ENCODE measurements at regions not wholly inside any gene's neighbourhood (a gene's known extent, or its start where the extent isn't known, plus 50 kb on each side); places are given as distances from the start of the nearest gene placed in this dataset.

GRCh38 chr1:82269431-82269830 lies 468.7 kb downstream of the ADGRL2 start:
- no peak overlapping the region for H2BK12ac ChIP-seq (ENCODE audit: low read length)
- H3K14ac ChIP-seq (ENCODE audit: low read length) = no peak overlapping the region
- H2BK15ac ChIP-seq (ENCODE audit: low read length) = no peak overlapping the region
- no peak overlapping the region for H4K8ac ChIP-seq (ENCODE audit: low read depth, low read length)
- H3K36me3 ChIP-seq (replicated peaks in 1 of 2; ENCODE audit: control insufficient read depth in 2 of 2, insufficient read depth in 2 of 2, low read length in 2 of 2) = no peaks in the 10 kb centered on the region
- no peak for DNase-seq (ENCODE audit: low spot score)
- no peak overlapping the region for H3K9ac ChIP-seq (ENCODE audit: low read depth, low read length, poor library complexity)
- WGBS, 2 donors (ENCODE audit: extremely low coverage in 2 of 2, insufficient read length in 2 of 2, insufficient replicate concordance in 1 of 2) = no CpG with 5 or more reads among the region's 5 CpGs
- H2BK5ac ChIP-seq (ENCODE audit: low read length) = no peak overlapping the region
- H3K9me3 ChIP-seq (replicated peaks in 1 of 2; ENCODE audit: control insufficient read depth in 2 of 2, insufficient read depth in 1 of 2, low read depth in 1 of 2, low read length in 2 of 2) = no peaks in the 10 kb centered on the region
- no peaks in the 10 kb centered on the region for H3K27me3 ChIP-seq (ENCODE audit: control insufficient read depth in 3 of 3, insufficient read depth in 3 of 3, low read depth in 1 of 3, low read length in 3 of 3)
- no peak overlapping the region for H3K27ac ChIP-seq (replicated peaks; ENCODE audit: low read length)
- no peaks in the 10 kb centered on the region for H3K79me1 ChIP-seq (ENCODE audit: low read depth, low read length)
- H3K23ac ChIP-seq (ENCODE audit: low read depth, low read length, poor library complexity) = no peak overlapping the region
- no peaks in the 10 kb centered on the region for H3K4me1 ChIP-seq (ENCODE audit: control insufficient read depth in 2 of 2, insufficient read depth in 1 of 2, low read depth in 1 of 2, low read length in 2 of 2)
- no peak overlapping the region for H2BK120ac ChIP-seq (ENCODE audit: low read depth, low read length)
- H2AFZ ChIP-seq (ENCODE audit: low read length) = no peak overlapping the region
- H3K4me2 ChIP-seq (ENCODE audit: insufficient read depth, low read length, poor library complexity, severe bottlenecking) = no peak overlapping the region
- peak overlapping the region; percentile 48 for H3K18ac ChIP-seq (ENCODE audit: low read length)
- no peak overlapping the region for H2AK5ac ChIP-seq (ENCODE audit: low read depth, low read length)
- no peak overlapping the region for H3K4ac ChIP-seq (ENCODE audit: low read length)
- no peak overlapping the region for H3K4me3 ChIP-seq (ENCODE audit: low read length in 2 of 2)
- H4K91ac ChIP-seq (ENCODE audit: low read depth, low read length, poor library complexity) = no peak overlapping the region

- WGBS, 2 donors (ENCODE audit: extremely low coverage in 2 of 2, insufficient read length in 2 of 2, insufficient replicate concordance in 1 of 2) = no CpG with 5 or more reads among the region's 1 CpG
Observed at GRCh38 chr1:82268826-82269225, 468.1 kb downstream of the ADGRL2 start.

GRCh38 chr1:82266351-82266750 lies 465.6 kb downstream of the ADGRL2 start:
- H3K27me3 ChIP-seq (ENCODE audit: control insufficient read depth in 3 of 3, insufficient read depth in 3 of 3, low read depth in 1 of 3, low read length in 3 of 3) = no peaks in the 10 kb centered on the region
- H2BK15ac ChIP-seq (ENCODE audit: low read length) = no peak overlapping the region
- H3K14ac ChIP-seq (ENCODE audit: low read length) = no peak overlapping the region
- H4K8ac ChIP-seq (ENCODE audit: low read depth, low read length) = no peak overlapping the region
- H2BK120ac ChIP-seq (ENCODE audit: low read depth, low read length) = no peak overlapping the region
- no peak overlapping the region for H3K23ac ChIP-seq (ENCODE audit: low read depth, low read length, poor library complexity)
- no peaks in the 10 kb centered on the region for H3K79me1 ChIP-seq (ENCODE audit: low read depth, low read length)
- H3K9ac ChIP-seq (ENCODE audit: low read depth, low read length, poor library complexity) = no peak overlapping the region
- H2BK12ac ChIP-seq (ENCODE audit: low read length) = no peak overlapping the region
- H3K4me1 ChIP-seq (ENCODE audit: control insufficient read depth in 2 of 2, insufficient read depth in 1 of 2, low read depth in 1 of 2, low read length in 2 of 2) = no peaks in the 10 kb centered on the region
- H3K27ac ChIP-seq (replicated peaks; ENCODE audit: low read length) = no peak overlapping the region
- no peak overlapping the region for H2AFZ ChIP-seq (ENCODE audit: low read length)
- no peaks in the 10 kb centered on the region for H3K36me3 ChIP-seq (replicated peaks in 1 of 2; ENCODE audit: control insufficient read depth in 2 of 2, insufficient read depth in 2 of 2, low read length in 2 of 2)
- no peaks in the 10 kb centered on the region for H3K9me3 ChIP-seq (replicated peaks in 1 of 2; ENCODE audit: control insufficient read depth in 2 of 2, insufficient read depth in 1 of 2, low read depth in 1 of 2, low read length in 2 of 2)
- no CpG with 5 or more reads among the region's 1 CpG for WGBS, 2 donors (ENCODE audit: extremely low coverage in 2 of 2, insufficient read length in 2 of 2, insufficient replicate concordance in 1 of 2)
- H2AK5ac ChIP-seq (ENCODE audit: low read depth, low read length) = no peak overlapping the region
- H3K4ac ChIP-seq (ENCODE audit: low read length) = no peak overlapping the region
- H4K91ac ChIP-seq (ENCODE audit: low read depth, low read length, poor library complexity) = no peak overlapping the region
- H3K18ac ChIP-seq (ENCODE audit: low read length) = no peak overlapping the region
- H3K4me3 ChIP-seq (ENCODE audit: low read length in 2 of 2) = no peak overlapping the region
- no peak overlapping the region for H3K4me2 ChIP-seq (ENCODE audit: insufficient read depth, low read length, poor library complexity, severe bottlenecking)
- no peak for DNase-seq (ENCODE audit: low spot score)
- H2BK5ac ChIP-seq (ENCODE audit: low read length) = no peak overlapping the region

More at GRCh38 chr1:82268826-82269225, 468.1 kb downstream of the ADGRL2 start:
- H2AK5ac ChIP-seq (ENCODE audit: low read depth, low read length) = no peak overlapping the region
- no peaks in the 10 kb centered on the region for H3K36me3 ChIP-seq (replicated peaks in 1 of 2; ENCODE audit: control insufficient read depth in 2 of 2, insufficient read depth in 2 of 2, low read length in 2 of 2)
- H3K4ac ChIP-seq (ENCODE audit: low read length) = no peak overlapping the region
- H3K4me1 ChIP-seq (ENCODE audit: control insufficient read depth in 2 of 2, insufficient read depth in 1 of 2, low read depth in 1 of 2, low read length in 2 of 2) = no peaks in the 10 kb centered on the region
- no peak overlapping the region for H3K4me2 ChIP-seq (ENCODE audit: insufficient read depth, low read length, poor library complexity, severe bottlenecking)
- H2BK15ac ChIP-seq (ENCODE audit: low read length) = no peak overlapping the region
- no peak overlapping the region for H3K4me3 ChIP-seq (ENCODE audit: low read length in 2 of 2)
- no peak overlapping the region for H3K23ac ChIP-seq (ENCODE audit: low read depth, low read length, poor library complexity)
- no peak overlapping the region for H4K91ac ChIP-seq (ENCODE audit: low read depth, low read length, poor library complexity)
- no peak overlapping the region for H2BK120ac ChIP-seq (ENCODE audit: low read depth, low read length)
- H3K9ac ChIP-seq (ENCODE audit: low read depth, low read length, poor library complexity) = no peak overlapping the region
- H3K27ac ChIP-seq (replicated peaks; ENCODE audit: low read length) = no peak overlapping the region
- no peak overlapping the region for H4K8ac ChIP-seq (ENCODE audit: low read depth, low read length)
- no peak overlapping the region for H3K18ac ChIP-seq (ENCODE audit: low read length)
- no peaks in the 10 kb centered on the region for H3K9me3 ChIP-seq (replicated peaks in 1 of 2; ENCODE audit: control insufficient read depth in 2 of 2, insufficient read depth in 1 of 2, low read depth in 1 of 2, low read length in 2 of 2)
- no peak overlapping the region for H2BK5ac ChIP-seq (ENCODE audit: low read length)
- H3K79me1 ChIP-seq (ENCODE audit: low read depth, low read length) = no peaks in the 10 kb centered on the region
- no peak overlapping the region for H2AFZ ChIP-seq (ENCODE audit: low read length)
- no peak for DNase-seq (ENCODE audit: low spot score)
- no peak overlapping the region for H3K14ac ChIP-seq (ENCODE audit: low read length)
- H2BK12ac ChIP-seq (ENCODE audit: low read length) = no peak overlapping the region
- no peaks in the 10 kb centered on the region for H3K27me3 ChIP-seq (ENCODE audit: control insufficient read depth in 3 of 3, insufficient read depth in 3 of 3, low read depth in 1 of 3, low read length in 3 of 3)

- Histone ChIP-seq H2AFZ (ENCODE audit: low read length) (no peak overlapping the region), H3K18ac (ENCODE audit: low read length) (no peak overlapping the region), H2BK5ac (ENCODE audit: low read length) (no peak overlapping the region), H4K8ac (ENCODE audit: low read depth, low read length) (no peak overlapping the region), H2AK5ac (ENCODE audit: low read depth, low read length) (no peak overlapping the region), H2BK12ac (ENCODE audit: low read length) (no peak overlapping the region), H2BK120ac (ENCODE audit: low read depth, low read length) (no peak overlapping the region), H3K27ac (replicated peaks; ENCODE audit: low read length) (no peak overlapping the region), H3K23ac (ENCODE audit: low read depth, low read length, poor library complexity) (no peak overlapping the region), H3K4ac (ENCODE audit: low read length) (no peak overlapping the region), H3K4me1 (ENCODE audit: control insufficient read depth in 2 of 2, insufficient read depth in 1 of 2, low read depth in 1 of 2, low read length in 2 of 2) (peaks cover 0 to 2% of the 10 kb centered on the region in 2 donors), H4K91ac (ENCODE audit: low read depth, low read length, poor library complexity) (no peak overlapping the region), H3K79me1 (ENCODE audit: low read depth, low read length) (no peaks in the 10 kb centered on the region), H2BK15ac (ENCODE audit: low read length) (no peak overlapping the region), H3K14ac (ENCODE audit: low read length) (no peak overlapping the region), H3K4me3 (ENCODE audit: low read length in 2 of 2) (no peak overlapping the region), H3K36me3 (replicated peaks in 1 of 2; ENCODE audit: control insufficient read depth in 2 of 2, insufficient read depth in 2 of 2, low read length in 2 of 2) (no peaks in the 10 kb centered on the region), H3K9ac (ENCODE audit: low read depth, low read length, poor library complexity) (no peak overlapping the region), H3K27me3 (ENCODE audit: control insufficient read depth in 3 of 3, insufficient read depth in 3 of 3, low read depth in 1 of 3, low read length in 3 of 3) (no peaks in the 10 kb centered on the region), H3K9me3 (replicated peaks in 1 of 2; ENCODE audit: control insufficient read depth in 2 of 2, insufficient read depth in 1 of 2, low read depth in 1 of 2, low read length in 2 of 2) (no peaks in the 10 kb centered on the region), H3K4me2 (ENCODE audit: insufficient read depth, low read length, poor library complexity, severe bottlenecking) (no peak overlapping the region)
- WGBS, 2 donors (ENCODE audit: extremely low coverage in 2 of 2, insufficient read length in 2 of 2, insufficient replicate concordance in 1 of 2) = no CpG with 5 or more reads among the region's 5 CpGs
- no peak for DNase-seq (ENCODE audit: low spot score)
Observed at GRCh38 chr1:82265436-82265835, 464.7 kb downstream of the ADGRL2 start.
